ENCODE measurements at regions not wholly inside any gene's neighbourhood (a gene's known extent, or its start where the extent isn't known, plus 50 kb on each side); places are given as distances from the start of the nearest gene placed in this dataset.

- ATAC-seq, result no peak
- Histone ChIP-seq H3K36me3 (no peaks in the 10 kb centered on the region), H3K4me3 (no peak overlapping the region), H3K27me3 (no peaks in the 10 kb centered on the region), H3K27ac (no peak overlapping the region), H3K9me3 (no peaks in the 10 kb centered on the region), H3K4me1 (peaks cover 0 to 8% (median 3%) of the 10 kb centered on the region in 3 donors)
- TF ChIP-seq EP300 (IDR thresholded peaks at IDR 0.05) (no peak), CTCF (IDR thresholded peaks at IDR 0.05) (no peak), POLR2A (IDR thresholded peaks at IDR 0.05) (no peak), POLR2AphosphoS5 (IDR thresholded peaks at IDR 0.05) (no peak)
- 75 to 90% methylated on average over 2 of the region's 2 CpGs for WGBS, 2 donors (ENCODE audit: low coverage in 1 of 2)
Measured at GRCh38 chr3:176661432-176661964, 535.8 kb downstream of the TBL1XR1 start.

GRCh38 chr3:176655404-176656094 is 541.7 kb downstream of the TBL1XR1 start:
- H3K36me3 ChIP-seq, result no peaks in the 10 kb centered on the region
- H3K4me1 ChIP-seq, result no peaks in the 10 kb centered on the region
- H3K4me3 ChIP-seq, result no peak overlapping the region
- WGBS, 2 donors (ENCODE audit: low coverage in 1 of 2), result 75 to 80% methylated on average over 5 of the region's 5 CpGs
- no peaks in the 10 kb centered on the region for H3K9me3 ChIP-seq
- H3K27me3 ChIP-seq, result no peaks in the 10 kb centered on the region
- ATAC-seq, result no peak
- H3K27ac ChIP-seq, result no peak overlapping the region
- no peak for TF ChIP-seq CTCF (IDR thresholded peaks at IDR 0.05)
- no peak for TF ChIP-seq POLR2A (IDR thresholded peaks at IDR 0.05)
- no peak for TF ChIP-seq EP300 (IDR thresholded peaks at IDR 0.05)
- no peak for TF ChIP-seq POLR2AphosphoS5 (IDR thresholded peaks at IDR 0.05)

DNA sequence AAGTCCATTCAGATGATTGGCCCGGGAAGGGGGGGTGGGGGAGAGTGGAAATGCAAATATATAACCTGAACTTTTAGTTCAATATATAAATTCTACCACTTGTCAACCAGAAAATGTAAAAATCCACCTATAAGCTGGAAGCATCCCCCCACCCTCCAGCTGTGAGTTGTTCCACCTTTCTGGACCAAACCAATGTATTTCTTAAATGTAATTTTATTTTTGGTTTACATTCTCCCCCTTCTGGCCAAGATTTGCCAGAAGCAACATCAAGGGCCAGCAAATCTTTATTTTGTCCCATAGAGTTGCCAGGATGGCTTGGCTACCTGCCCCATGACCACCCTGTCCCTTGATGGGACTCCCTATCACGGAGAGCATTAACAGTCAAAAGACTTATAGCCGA is 545.7 kb downstream of the TBL1XR1 start:
- H3K4me1 ChIP-seq, result no peaks in the 10 kb centered on the region
- H3K9me3 ChIP-seq, result no peaks in the 10 kb centered on the region
- H3K27me3 ChIP-seq, result no peaks in the 10 kb centered on the region
- TF ChIP-seq POLR2AphosphoS5 (IDR thresholded peaks at IDR 0.05), result no peak
- TF ChIP-seq CTCF (IDR thresholded peaks at IDR 0.05), result no peak
- no peak for TF ChIP-seq EP300 (IDR thresholded peaks at IDR 0.05)
- no peak for TF ChIP-seq POLR2A (IDR thresholded peaks at IDR 0.05)
- H3K27ac ChIP-seq, result no peak overlapping the region
- 76 to 95% methylated on average over 2 to 3 of the region's 3 CpGs for WGBS, 2 donors (ENCODE audit: low coverage in 1 of 2)
- H3K4me3 ChIP-seq, result no peak overlapping the region
- H3K36me3 ChIP-seq, result no peaks in the 10 kb centered on the region
- no peak for ATAC-seq

DNA sequence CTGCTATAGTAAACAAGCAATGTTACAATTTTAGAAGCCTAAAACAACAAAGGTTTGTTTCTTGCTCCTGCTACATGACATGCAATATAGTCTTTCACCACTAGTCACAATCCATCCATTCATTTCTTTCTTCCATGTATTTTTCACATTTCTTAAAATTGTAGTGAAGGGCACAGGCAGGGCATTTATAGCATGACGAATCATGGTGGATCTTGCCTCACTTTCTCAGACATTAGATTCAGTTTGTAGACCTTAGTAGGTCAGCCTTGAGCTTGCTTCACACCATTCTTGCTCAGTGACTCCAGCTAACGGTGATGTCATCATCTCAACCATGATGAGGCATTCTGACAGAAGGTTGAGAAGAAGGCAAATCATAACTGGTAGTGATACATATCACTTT is 546.8 kb downstream of the TBL1XR1 start:
- Histone ChIP-seq H3K27me3 (no peaks in the 10 kb centered on the region), H3K4me3 (no peak overlapping the region), H3K9me3 (no peaks in the 10 kb centered on the region), H3K27ac (no peak overlapping the region), H3K36me3 (no peaks in the 10 kb centered on the region), H3K4me1 (no peaks in the 10 kb centered on the region)
- ATAC-seq, result no peak
- no peak for TF ChIP-seq POLR2AphosphoS5 (IDR thresholded peaks at IDR 0.05)
- TF ChIP-seq CTCF (IDR thresholded peaks at IDR 0.05), result no peak
- no peak for TF ChIP-seq EP300 (IDR thresholded peaks at IDR 0.05)
- no peak for TF ChIP-seq POLR2A (IDR thresholded peaks at IDR 0.05)
- WGBS, 2 donors (ENCODE audit: low coverage in 1 of 2), result 59 to 100% methylated on average over 2 of the region's 2 CpGs

- Histone ChIP-seq H3K27me3 (no peaks in the 10 kb centered on the region), H3K27ac (no peak overlapping the region), H3K4me3 (no peak overlapping the region), H3K4me1 (no peaks in the 10 kb centered on the region), H3K36me3 (no peaks in the 10 kb centered on the region), H3K9me3 (no peaks in the 10 kb centered on the region)
- TF ChIP-seq CTCF (IDR thresholded peaks at IDR 0.05), result no peak
- TF ChIP-seq EP300 (IDR thresholded peaks at IDR 0.05), result no peak
- TF ChIP-seq POLR2A (IDR thresholded peaks at IDR 0.05), result no peak
- no peak for TF ChIP-seq POLR2AphosphoS5 (IDR thresholded peaks at IDR 0.05)
- ATAC-seq, result no peak
Measured at GRCh38 chr3:176647987-176648386, 549.3 kb downstream of the TBL1XR1 start.

Measured in gastroesophageal sphincter (tissue), 4 donors.